ENCODE measurements at regions not wholly inside any gene's neighbourhood (a gene's known extent, or its start where the extent isn't known, plus 50 kb on each side); places are given as distances from the start of the nearest gene placed in this dataset.

GRCh38 chr11:43124272-43124935 is 187.4 kb upstream of the API5 start:
- peaks cover 3% of the 10 kb centered on the region for H3K9me3 Mint-ChIP-seq

GRCh38 chr11:43129329-43129728 is 182.5 kb upstream of the API5 start:
- H3K4me1 Mint-ChIP-seq = peaks cover 14% of the 10 kb centered on the region
- peaks cover 6% of the 10 kb centered on the region for H3K27me3 Mint-ChIP-seq (ENCODE audit: low read depth, poor library complexity)
- H3K9me3 Mint-ChIP-seq = peaks cover 6% of the 10 kb centered on the region
- H3K27ac Mint-ChIP-seq = no peak overlapping the region
- DNase-seq = no peak
- no peak for TF ChIP-seq CTCF (IDR thresholded peaks at IDR 0.05)
- H3K4me3 Mint-ChIP-seq = no peak overlapping the region
- no peaks in the 10 kb centered on the region for H3K36me3 Mint-ChIP-seq (ENCODE audit: low read depth)

More at GRCh38 chr11:43124272-43124935, 187.4 kb upstream of the API5 start:
- TF ChIP-seq CTCF (IDR thresholded peaks at IDR 0.05) = no peak
- peaks cover 5% of the 10 kb centered on the region for H3K27me3 Mint-ChIP-seq (ENCODE audit: low read depth, poor library complexity)
- peaks cover 12% of the 10 kb centered on the region for H3K4me1 Mint-ChIP-seq
- H3K36me3 Mint-ChIP-seq (ENCODE audit: low read depth) = no peaks in the 10 kb centered on the region
- peak; percentile 6 for DNase-seq
- H3K4me3 Mint-ChIP-seq = no peak overlapping the region
- peak overlapping the region; percentile 22 for H3K27ac Mint-ChIP-seq

GRCh38 chr11:43130616-43131015 is 181.2 kb upstream of the API5 start:
- Mint-ChIP-seq H3K27me3 (ENCODE audit: low read depth, poor library complexity) (peaks cover 9% of the 10 kb centered on the region), H3K36me3 (ENCODE audit: low read depth) (no peaks in the 10 kb centered on the region), H3K4me3 (no peak overlapping the region), H3K9me3 (peaks cover 6% of the 10 kb centered on the region), H3K27ac (peak overlapping the region; percentile 77), H3K4me1 (peaks cover 10% of the 10 kb centered on the region)
- TF ChIP-seq CTCF (IDR thresholded peaks at IDR 0.05) = no peak
- peak; percentile 30 for DNase-seq

- peaks cover 12% of the 10 kb centered on the region for H3K9me3 Mint-ChIP-seq
- no peak overlapping the region for H3K4me3 Mint-ChIP-seq
- TF ChIP-seq CTCF (IDR thresholded peaks at IDR 0.05) = no peak
- peaks cover 3% of the 10 kb centered on the region for H3K27me3 Mint-ChIP-seq (ENCODE audit: low read depth, poor library complexity)
- H3K36me3 Mint-ChIP-seq (ENCODE audit: low read depth) = no peaks in the 10 kb centered on the region
- H3K4me1 Mint-ChIP-seq = peaks cover 10% of the 10 kb centered on the region
- no peak for DNase-seq
- H3K27ac Mint-ChIP-seq = no peak overlapping the region
Measured at GRCh38 chr11:43135966-43136534, 175.7 kb upstream of the API5 start.

- H3K27me3 Mint-ChIP-seq (ENCODE audit: low read depth, poor library complexity) = peaks cover 3% of the 10 kb centered on the region
- no peak for DNase-seq
- H3K36me3 Mint-ChIP-seq (ENCODE audit: low read depth) = no peaks in the 10 kb centered on the region
- H3K9me3 Mint-ChIP-seq = peaks cover 27% of the 10 kb centered on the region
- no peaks in the 10 kb centered on the region for H3K4me1 Mint-ChIP-seq
- H3K27ac Mint-ChIP-seq = peak overlapping the region; percentile 4
- no peak overlapping the region for H3K4me3 Mint-ChIP-seq
- TF ChIP-seq CTCF (IDR thresholded peaks at IDR 0.05) = no peak
Measured at GRCh38 chr11:43138621-43139140, 173.1 kb upstream of the API5 start.

- peaks cover 16% of the 10 kb centered on the region for H3K27me3 Mint-ChIP-seq (ENCODE audit: low read depth, poor library complexity)
- no peak for DNase-seq
- H3K4me1 Mint-ChIP-seq = no peaks in the 10 kb centered on the region
- no peaks in the 10 kb centered on the region for H3K36me3 Mint-ChIP-seq (ENCODE audit: low read depth)
- no peak overlapping the region for H3K4me3 Mint-ChIP-seq
- no peak for TF ChIP-seq CTCF (IDR thresholded peaks at IDR 0.05)
- peaks cover 23% of the 10 kb centered on the region for H3K9me3 Mint-ChIP-seq
- no peak overlapping the region for H3K27ac Mint-ChIP-seq
Measured at GRCh38 chr11:43145653-43146052, 166.1 kb upstream of the API5 start.
